ENCODE measurements at regions not wholly inside any gene's neighbourhood (a gene's known extent, or its start where the extent isn't known, plus 50 kb on each side); places are given as distances from the start of the nearest gene placed in this dataset.

- Histone ChIP-seq H3K36me3 (no peaks in the 10 kb centered on the region), H3K4me3 (ENCODE audit: low read depth, low read length) (no peak overlapping the region), H3K4me1 (peaks cover 6% of the 10 kb centered on the region; the same call in 1 of the 2 replicates), H3K27me3 (no peaks in the 10 kb centered on the region), H3K9me3 (no peaks in the 10 kb centered on the region)
- 0 out of 2 replicates have a peak, but pooled peaks have one; percentile 8 for TF ChIP-seq CTCF (IDR thresholded peaks at IDR 0.05; ENCODE audit: low read depth, low read length)
- no peak for DNase-seq
Observed at GRCh38 chr15:35857567-35858226, 311.7 kb upstream of the DPH6 start.

- DNase-seq: no peak
- no peak for TF ChIP-seq CTCF (IDR thresholded peaks at IDR 0.05; ENCODE audit: low read depth, low read length)
- Histone ChIP-seq H3K27me3 (no peaks in the 10 kb centered on the region), H3K9me3 (no peaks in the 10 kb centered on the region), H3K36me3 (no peaks in the 10 kb centered on the region), H3K4me3 (ENCODE audit: low read depth, low read length) (no peak overlapping the region), H3K4me1 (peaks cover 6% of the 10 kb centered on the region; the same call in 1 of the 2 replicates)
Observed at GRCh38 chr15:35858707-35859106, 312.7 kb upstream of the DPH6 start.

GRCh38 chr15:35863655-35864054 is 317.7 kb upstream of the DPH6 start:
- peaks cover 4% of the 10 kb centered on the region; the same call in 1 of the 2 replicates for H3K4me1 ChIP-seq
- no peaks in the 10 kb centered on the region for H3K27me3 ChIP-seq
- TF ChIP-seq CTCF (IDR thresholded peaks at IDR 0.05; ENCODE audit: low read depth, low read length): no peak
- no peak for DNase-seq
- no peak overlapping the region for H3K4me3 ChIP-seq (ENCODE audit: low read depth, low read length)
- H3K36me3 ChIP-seq: no peaks in the 10 kb centered on the region
- H3K9me3 ChIP-seq: no peaks in the 10 kb centered on the region; the same call in 1 of the 2 replicates

- no peak for DNase-seq
- H3K4me1 ChIP-seq: peaks cover 25% of the 10 kb centered on the region
- H3K27me3 ChIP-seq: no peaks in the 10 kb centered on the region
- H3K36me3 ChIP-seq: no peaks in the 10 kb centered on the region
- no peak overlapping the region for H3K4me3 ChIP-seq (ENCODE audit: low read depth, low read length)
- no peaks in the 10 kb centered on the region; the same call in 1 of the 2 replicates for H3K9me3 ChIP-seq
- no peak for TF ChIP-seq CTCF (IDR thresholded peaks at IDR 0.05; ENCODE audit: low read depth, low read length)
Observed at GRCh38 chr15:35867356-35867755, 321.4 kb upstream of the DPH6 start.

- H3K9me3 ChIP-seq: no peaks in the 10 kb centered on the region; the same call in 1 of the 2 replicates
- peaks cover 51% of the 10 kb centered on the region for H3K4me1 ChIP-seq
- H3K36me3 ChIP-seq: no peaks in the 10 kb centered on the region
- DNase-seq: peak; percentile 27
- no peak for TF ChIP-seq CTCF (IDR thresholded peaks at IDR 0.05; ENCODE audit: low read depth, low read length)
- H3K27me3 ChIP-seq: no peaks in the 10 kb centered on the region
- no peak overlapping the region; the same call in 1 of the 2 replicates for H3K4me3 ChIP-seq (ENCODE audit: low read depth, low read length)
Observed at GRCh38 chr15:35871282-35871681, 325.3 kb upstream of the DPH6 start.

GRCh38 chr15:35871812-35872211 is 325.8 kb upstream of the DPH6 start:
- H3K9me3 ChIP-seq: no peaks in the 10 kb centered on the region; the same call in 1 of the 2 replicates
- peak; percentile 75 for DNase-seq
- no peak overlapping the region; the same call in 1 of the 2 replicates for H3K4me3 ChIP-seq (ENCODE audit: low read depth, low read length)
- no peaks in the 10 kb centered on the region for H3K27me3 ChIP-seq
- no peak for TF ChIP-seq CTCF (IDR thresholded peaks at IDR 0.05; ENCODE audit: low read depth, low read length)
- peaks cover 51% of the 10 kb centered on the region for H3K4me1 ChIP-seq
- no peaks in the 10 kb centered on the region for H3K36me3 ChIP-seq

Measured in BE2C (cell line).